KBM-7 (cell line): ENCODE measurements at regions not wholly inside any gene's neighbourhood (a gene's known extent, or its start where the extent isn't known, plus 50 kb on each side); places are given as distances from the start of the nearest gene placed in this dataset.

ENCODE experiments used
- DNase-seq: peaks from one replicate; pipeline ENCODE4 v3.0.0-alpha.2; 2015
- in situ Hi-C: fragments of 300-500 bp; cut with MboI; formaldehyde crosslinking; loops from 2 replicates; pipeline ENCODE4 v1.14.3; 2020; ENCODE audit warnings: low sequenced_read_pairs, low pct_unique_long_range_greater_than_20kb, mixed read lengths

GRCh38 chr3:39000008-39000450 lies 51.7 kb downstream of the SCN11A start:
- peak; percentile 78 for DNase-seq

GRCh38 chr3:38998086-38998485 lies 53.7 kb downstream of the SCN11A start:
- in situ Hi-C loops: no loop called here
- DNase-seq: no peak

More at GRCh38 chr3:39000008-39000450, 51.7 kb downstream of the SCN11A start:
- in situ Hi-C loops: no loop called here

GRCh38 chr3:38996193-38996592 lies 55.6 kb downstream of the SCN11A start:
- DNase-seq: no peak

GRCh38 chr3:38994251-38994650 lies 57.5 kb downstream of the SCN11A start:
- in situ Hi-C loops: no loop called here
- DNase-seq: no peak

More at GRCh38 chr3:38996193-38996592, 55.6 kb downstream of the SCN11A start:
- in situ Hi-C loops: no loop called here

GRCh38 chr3:38992117-38992760 lies 59.5 kb downstream of the SCN11A start:
- no peak for DNase-seq
- in situ Hi-C loops: no loop called here

GRCh38 chr3:38990621-38991020 lies 61.1 kb downstream of the SCN11A start:
- DNase-seq: no peak
- in situ Hi-C loops: no loop called here

- no peak for DNase-seq
Observed at GRCh38 chr3:38989917-38990510, 61.7 kb downstream of the SCN11A start.

GRCh38 chr3:38988955-38989354 lies 62.8 kb downstream of the SCN11A start:
- DNase-seq: no peak
- in situ Hi-C loops: no loop called here

More at GRCh38 chr3:38989917-38990510, 61.7 kb downstream of the SCN11A start:
- in situ Hi-C loops: no loop called here

- DNase-seq: no peak
- in situ Hi-C loops: no loop called here
Observed at GRCh38 chr3:38987456-38987855, 64.3 kb downstream of the SCN11A start.

GRCh38 chr3:38986901-38987300 lies 64.8 kb downstream of the SCN11A start:
- in situ Hi-C loops: no loop called here
- DNase-seq: no peak

- in situ Hi-C loops: no loop called here
- no peak for DNase-seq
Observed at GRCh38 chr3:38985981-38986380, 65.8 kb downstream of the SCN11A start.

- no peak for DNase-seq
- in situ Hi-C loops: no loop called here
Observed at GRCh38 chr3:38985581-38985980, 66.2 kb downstream of the SCN11A start.

GRCh38 chr3:38984731-38985130 lies 67.0 kb downstream of the SCN11A start:
- DNase-seq: no peak
- in situ Hi-C loops: no loop called here

GRCh38 chr3:38984110-38984509 lies 67.6 kb downstream of the SCN11A start:
- in situ Hi-C loops: no loop called here

GRCh38 chr3:38980938-38981337 lies 70.8 kb downstream of the SCN11A start:
- no peak for DNase-seq
- in situ Hi-C loops: no loop called here

More at GRCh38 chr3:38984110-38984509, 67.6 kb downstream of the SCN11A start:
- DNase-seq: no peak

GRCh38 chr3:38978729-38979128 lies 73.0 kb downstream of the SCN11A start:
- in situ Hi-C loops: no loop called here
- DNase-seq: no peak

GRCh38 chr3:38970851-38971638 lies 80.7 kb downstream of the SCN11A start:
- no peak for DNase-seq
- in situ Hi-C loops: no loop called here

- DNase-seq: no peak
- in situ Hi-C loops: no loop called here
Observed at GRCh38 chr3:38969317-38970235, 82.2 kb downstream of the SCN11A start.

GRCh38 chr3:38968891-38969290 lies 82.9 kb downstream of the SCN11A start:
- DNase-seq: no peak
- in situ Hi-C loops: no loop called here
